Stimulated activated CD8-positive, alpha-beta memory T cell treated with anti-CD3 and anti-CD28 coated beads, Interleukin-15, amount 100 ng/mL, for 4 hours (primary cell): ENCODE measurements at regions not wholly inside any gene's neighbourhood (a gene's known extent, or its start where the extent isn't known, plus 50 kb on each side); places are given as distances from the start of the nearest gene placed in this dataset.
"Not testable (repeated sequence)": the region's sequence is repeated elsewhere in the genome, so short reads cannot be mapped to it uniquely, and the experiment has no call there.

Experiments
- DNase-seq, 2 donors: peaks; one replicate each; pipeline ENCODE4 v3.0.0-alpha.2; 2020; ENCODE audit warnings: low read depth in 2 of 2

- no peak for DNase-seq
These were observed 58.5 kb downstream of the IGLL5 start for GRCh38 chr22:22946131-22946530.

- DNase-seq: no peak
These were observed 61.3 kb downstream of the IGLL5 start for GRCh38 chr22:22948651-22949571.

- no peak for DNase-seq
These were observed 62.3 kb downstream of the IGLL5 start for GRCh38 chr22:22949953-22950352.

GRCh38 chr22:22951035-22951434 is 63.4 kb downstream of the IGLL5 start:
- no peak for DNase-seq

- DNase-seq: no peak
These were observed 65.1 kb downstream of the IGLL5 start for GRCh38 chr22:22952531-22953280.

GRCh38 chr22:22953791-22954190 is 66.2 kb downstream of the IGLL5 start:
- no peak for DNase-seq

- no peak for DNase-seq
These were observed 67.0 kb downstream of the IGLL5 start for GRCh38 chr22:22954656-22955055.

- no peak for DNase-seq
These were observed 67.7 kb downstream of the IGLL5 start for GRCh38 chr22:22955276-22955798.

- peak in 1 of 2 donors; percentile 45 for DNase-seq
These were observed 68.4 kb downstream of the IGLL5 start for GRCh38 chr22:22955866-22956535.

- DNase-seq: no peak
These were observed 69.5 kb downstream of the IGLL5 start for GRCh38 chr22:22957090-22957489.

GRCh38 chr22:22958621-22959020 is 71.0 kb downstream of the IGLL5 start:
- DNase-seq: no peak

GRCh38 chr22:22959147-22959827 is 71.7 kb downstream of the IGLL5 start:
- peak; percentile 44 to 47 for DNase-seq

GRCh38 chr22:22960307-22960706 is 72.7 kb downstream of the IGLL5 start:
- DNase-seq: no peak

- no peak for DNase-seq
These were observed 74.0 kb downstream of the IGLL5 start for GRCh38 chr22:22961574-22961973.

GRCh38 chr22:22968366-22968765 is 80.8 kb downstream of the IGLL5 start:
- DNase-seq: no peak

- DNase-seq: not testable (repeated sequence)
These were observed 85.0 kb downstream of the IGLL5 start for GRCh38 chr22:22972605-22973004.

- DNase-seq: no peak
These were observed 85.7 kb downstream of the IGLL5 start for GRCh38 chr22:22973336-22973735.

- DNase-seq: no peak
These were observed 86.5 kb downstream of the IGLL5 start for GRCh38 chr22:22974156-22974555.

GRCh38 chr22:22974795-22975580 is 87.4 kb downstream of the IGLL5 start:
- no peak for DNase-seq

GRCh38 chr22:22976033-22976922 is 88.7 kb downstream of the IGLL5 start:
- no peak for DNase-seq
